Type B pancreatic cell (in vitro differentiated cells): ENCODE measurements at regions not wholly inside any gene's neighbourhood (a gene's known extent, or its start where the extent isn't known, plus 50 kb on each side); places are given as distances from the start of the nearest gene placed in this dataset.

Source experiments
- DNase-seq: peaks from one replicate; pipeline ENCODE4 v3.0.0; 2021; ENCODE audit warnings: mixed read lengths; ENCODE audit not compliant: unreplicated experiment; ENCODE audit errors: extremely low spot score
- H3K27ac Mint-ChIP-seq: 2 replicates; pipeline ENCODE4 v1.8.0; 2021; ENCODE audit warnings: mild to moderate bottlenecking, mixed read lengths
- H3K27me3 Mint-ChIP-seq: 2 replicates; pipeline ENCODE4 v1.8.0; 2021; ENCODE audit warnings: mixed read lengths
- H3K36me3 Mint-ChIP-seq: 2 replicates; pipeline ENCODE4 v1.8.0; 2021; ENCODE audit warnings: mixed read lengths
- H3K4me1 Mint-ChIP-seq: one replicate; pipeline ENCODE4 v1.8.0; 2021; ENCODE audit warnings: mixed read lengths; ENCODE audit not compliant: unreplicated experiment
- H3K4me3 Mint-ChIP-seq: 2 replicates; pipeline ENCODE4 v1.8.0; 2021; ENCODE audit warnings: mild to moderate bottlenecking, mixed read lengths
- H3K9me3 Mint-ChIP-seq: 2 replicates; pipeline ENCODE4 v1.8.0; 2021; ENCODE audit warnings: mixed read lengths
- CTCF ChIP-seq: fragments of 200-600 bp; sonication (generic); conservative IDR thresholded peaks from 2 replicates; pipeline ENCODE4 v1.5.0; 2021; ENCODE audit warnings: antibody characterized with exemption, mild to moderate bottlenecking

DNA sequence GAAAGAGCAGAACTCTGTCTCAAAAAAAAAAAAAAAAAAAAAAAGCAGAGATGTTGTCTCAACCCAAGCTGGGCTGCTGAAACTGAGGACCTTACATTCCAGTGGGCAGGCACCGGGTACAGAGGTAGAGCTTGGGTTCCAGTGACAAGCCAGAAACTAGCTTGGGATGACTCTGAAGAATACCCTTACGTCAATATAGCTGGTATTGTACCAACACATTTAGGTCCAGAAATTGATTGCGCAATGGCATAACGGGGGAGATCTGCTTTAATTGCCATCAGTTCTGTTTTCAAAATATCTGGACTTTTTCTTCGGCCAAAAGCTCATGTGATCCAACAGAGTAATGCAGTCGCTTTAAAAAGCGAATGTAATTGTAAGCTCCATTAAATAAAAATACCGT, 103.1 kb upstream of the UBL3 start:
- H3K36me3 Mint-ChIP-seq: no peaks in the 10 kb centered on the region
- no peaks in the 10 kb centered on the region for H3K9me3 Mint-ChIP-seq
- no peak for DNase-seq
- no peak overlapping the region for H3K4me3 Mint-ChIP-seq
- H3K4me1 Mint-ChIP-seq: peaks cover 6% of the 10 kb centered on the region
- peaks cover 11% of the 10 kb centered on the region for H3K27me3 Mint-ChIP-seq
- no peak for TF ChIP-seq CTCF
- H3K27ac Mint-ChIP-seq: no peak overlapping the region

DNA sequence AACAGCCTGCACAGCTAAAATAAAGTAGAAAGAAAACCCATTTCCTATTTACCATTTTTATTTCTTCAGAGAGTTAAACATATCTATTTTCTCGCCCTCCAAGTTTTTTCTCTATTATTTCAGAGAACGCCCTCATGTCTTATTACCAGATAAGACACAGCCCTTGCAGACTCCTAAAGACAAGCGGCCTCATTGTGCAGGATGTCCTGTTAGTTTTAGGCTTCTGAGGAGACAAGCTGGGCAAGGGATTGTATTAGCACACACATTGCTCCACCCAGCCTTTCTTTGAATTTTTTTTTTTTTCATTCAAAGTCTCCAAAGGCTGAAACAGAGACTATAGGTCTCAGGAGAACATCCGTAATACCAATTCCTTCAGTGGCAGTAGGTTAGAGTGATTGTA, 101.8 kb upstream of the UBL3 start:
- TF ChIP-seq CTCF: no peak
- Mint-ChIP-seq H3K27me3 (peaks cover 8% of the 10 kb centered on the region), H3K4me3 (no peak overlapping the region), H3K4me1 (peaks cover under 1% of the 10 kb centered on the region), H3K36me3 (no peaks in the 10 kb centered on the region), H3K27ac (no peak overlapping the region), H3K9me3 (no peaks in the 10 kb centered on the region)
- DNase-seq: no peak

- Mint-ChIP-seq H3K4me1 (peaks cover 10% of the 10 kb centered on the region), H3K36me3 (no peaks in the 10 kb centered on the region), H3K4me3 (no peak overlapping the region), H3K27ac (no peak overlapping the region), H3K27me3 (peaks cover 8% of the 10 kb centered on the region), H3K9me3 (no peaks in the 10 kb centered on the region)
- no peak for DNase-seq
- TF ChIP-seq CTCF: no peak
These were observed 98.4 kb upstream of the UBL3 start for GRCh38 chr13:29948791-29949190.

DNA sequence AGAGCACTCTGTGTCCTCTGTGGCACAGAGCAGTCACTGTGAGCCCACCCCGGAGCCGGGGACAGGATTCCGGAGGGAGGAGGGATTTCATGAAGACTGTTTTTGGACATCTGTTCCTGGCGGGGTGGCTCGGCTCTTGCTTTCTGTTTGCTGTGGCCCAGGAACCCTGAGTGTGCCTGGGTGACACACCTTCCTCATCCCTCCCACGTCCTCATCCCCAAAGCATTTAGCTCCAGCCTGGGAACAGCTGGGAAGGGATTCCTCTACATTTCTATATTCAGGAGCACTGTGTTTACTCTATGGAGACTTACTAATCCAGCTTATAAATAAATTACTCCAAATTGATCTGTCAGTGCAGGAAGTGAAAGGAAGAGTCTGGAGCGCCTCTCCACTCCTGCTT, 97.8 kb upstream of the UBL3 start:
- Mint-ChIP-seq H3K27ac (no peak overlapping the region), H3K36me3 (no peaks in the 10 kb centered on the region), H3K4me3 (no peak overlapping the region), H3K27me3 (peaks cover 8% of the 10 kb centered on the region), H3K9me3 (no peaks in the 10 kb centered on the region), H3K4me1 (peaks cover 10% of the 10 kb centered on the region)
- DNase-seq: no peak
- no peak for TF ChIP-seq CTCF

GRCh38 chr13:29947839-29948238, 97.4 kb upstream of the UBL3 start:
- Mint-ChIP-seq H3K4me1 (peaks cover 10% of the 10 kb centered on the region), H3K4me3 (no peak overlapping the region), H3K27ac (no peak overlapping the region), H3K27me3 (peaks cover 8% of the 10 kb centered on the region), H3K9me3 (no peaks in the 10 kb centered on the region), H3K36me3 (no peaks in the 10 kb centered on the region)
- DNase-seq: no peak
- TF ChIP-seq CTCF: no peak

GRCh38 chr13:29946093-29946492, 95.7 kb upstream of the UBL3 start:
- H3K9me3 Mint-ChIP-seq: no peaks in the 10 kb centered on the region
- no peak for TF ChIP-seq CTCF
- no peak overlapping the region for H3K4me3 Mint-ChIP-seq
- H3K27me3 Mint-ChIP-seq: peaks cover 8% of the 10 kb centered on the region
- H3K36me3 Mint-ChIP-seq: no peaks in the 10 kb centered on the region
- no peak overlapping the region for H3K27ac Mint-ChIP-seq
- DNase-seq: no peak
- H3K4me1 Mint-ChIP-seq: peaks cover 10% of the 10 kb centered on the region
